Type B pancreatic cell (in vitro differentiated cells): ENCODE measurements at regions not wholly inside any gene's neighbourhood (a gene's known extent, or its start where the extent isn't known, plus 50 kb on each side); places are given as distances from the start of the nearest gene placed in this dataset.

Source experiments
- DNase-seq: peaks from one replicate; pipeline ENCODE4 v3.0.0; 2021; ENCODE audit warnings: mixed read lengths; ENCODE audit not compliant: unreplicated experiment; ENCODE audit errors: extremely low spot score
- H3K27ac Mint-ChIP-seq: 2 replicates; pipeline ENCODE4 v1.8.0; 2021; ENCODE audit warnings: mild to moderate bottlenecking, mixed read lengths
- H3K27me3 Mint-ChIP-seq: 2 replicates; pipeline ENCODE4 v1.8.0; 2021; ENCODE audit warnings: mixed read lengths
- H3K36me3 Mint-ChIP-seq: 2 replicates; pipeline ENCODE4 v1.8.0; 2021; ENCODE audit warnings: mixed read lengths
- H3K4me1 Mint-ChIP-seq: one replicate; pipeline ENCODE4 v1.8.0; 2021; ENCODE audit warnings: mixed read lengths; ENCODE audit not compliant: unreplicated experiment
- H3K4me3 Mint-ChIP-seq: 2 replicates; pipeline ENCODE4 v1.8.0; 2021; ENCODE audit warnings: mild to moderate bottlenecking, mixed read lengths
- H3K9me3 Mint-ChIP-seq: 2 replicates; pipeline ENCODE4 v1.8.0; 2021; ENCODE audit warnings: mixed read lengths
- TF ChIP-seq, protein P1 (sequence below): fragments of 200-600 bp; sonication (generic); conservative IDR thresholded peaks from 2 replicates; pipeline ENCODE4 v1.5.0; 2021; ENCODE audit warnings: antibody characterized with exemption, mild to moderate bottlenecking

DNA sequence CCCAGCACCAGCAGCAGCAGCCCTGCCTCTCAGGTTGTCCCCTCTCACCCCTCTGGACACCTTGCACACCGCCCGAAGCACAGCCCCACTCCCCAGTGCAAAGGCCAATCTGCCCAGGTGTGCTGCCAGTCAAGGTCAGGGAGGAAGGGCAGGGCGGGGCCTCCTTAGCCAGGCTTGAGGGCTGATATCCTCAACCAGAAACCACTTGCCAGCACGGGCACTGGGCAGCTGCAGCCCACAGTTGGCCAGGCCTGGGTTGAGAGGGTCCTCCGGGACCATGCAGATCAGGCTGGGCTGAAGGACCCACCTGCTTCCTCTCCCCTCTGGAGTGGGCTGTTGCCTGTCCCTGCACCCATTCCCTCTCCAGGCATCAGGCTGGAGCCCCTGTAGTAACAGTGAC is 588.3 kb downstream of the NPHP4 start:
- Mint-ChIP-seq H3K4me1 (no peaks in the 10 kb centered on the region), H3K4me3 (no peak overlapping the region), H3K27me3 (no peaks in the 10 kb centered on the region), H3K9me3 (no peaks in the 10 kb centered on the region), H3K27ac (no peak overlapping the region), H3K36me3 (no peaks in the 10 kb centered on the region)
- TF ChIP-seq, protein P1, sequence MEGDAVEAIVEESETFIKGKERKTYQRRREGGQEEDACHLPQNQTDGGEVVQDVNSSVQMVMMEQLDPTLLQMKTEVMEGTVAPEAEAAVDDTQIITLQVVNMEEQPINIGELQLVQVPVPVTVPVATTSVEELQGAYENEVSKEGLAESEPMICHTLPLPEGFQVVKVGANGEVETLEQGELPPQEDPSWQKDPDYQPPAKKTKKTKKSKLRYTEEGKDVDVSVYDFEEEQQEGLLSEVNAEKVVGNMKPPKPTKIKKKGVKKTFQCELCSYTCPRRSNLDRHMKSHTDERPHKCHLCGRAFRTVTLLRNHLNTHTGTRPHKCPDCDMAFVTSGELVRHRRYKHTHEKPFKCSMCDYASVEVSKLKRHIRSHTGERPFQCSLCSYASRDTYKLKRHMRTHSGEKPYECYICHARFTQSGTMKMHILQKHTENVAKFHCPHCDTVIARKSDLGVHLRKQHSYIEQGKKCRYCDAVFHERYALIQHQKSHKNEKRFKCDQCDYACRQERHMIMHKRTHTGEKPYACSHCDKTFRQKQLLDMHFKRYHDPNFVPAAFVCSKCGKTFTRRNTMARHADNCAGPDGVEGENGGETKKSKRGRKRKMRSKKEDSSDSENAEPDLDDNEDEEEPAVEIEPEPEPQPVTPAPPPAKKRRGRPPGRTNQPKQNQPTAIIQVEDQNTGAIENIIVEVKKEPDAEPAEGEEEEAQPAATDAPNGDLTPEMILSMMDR, result no peak
- DNase-seq, result no peak

DNA sequence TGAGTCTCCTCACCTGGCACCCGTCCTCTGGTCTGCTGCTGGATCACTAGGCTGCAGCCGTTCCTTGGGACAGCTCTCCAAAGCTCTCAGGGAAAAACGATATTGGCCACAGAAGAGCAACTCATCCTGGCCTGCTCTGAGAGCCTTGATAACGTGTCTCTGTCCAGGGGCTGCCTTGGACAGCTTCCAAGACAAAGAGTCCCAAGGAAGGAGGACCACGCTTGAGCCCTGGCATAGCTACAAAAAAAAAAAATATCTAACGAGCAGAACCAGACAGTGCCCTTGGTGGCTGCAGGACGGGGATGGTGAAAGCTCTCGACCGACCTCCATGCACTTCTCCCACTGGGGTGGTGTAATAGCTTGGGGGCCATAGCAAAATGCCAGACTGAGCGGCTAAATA is 589.6 kb downstream of the NPHP4 start:
- Mint-ChIP-seq H3K27me3 (no peaks in the 10 kb centered on the region), H3K4me3 (no peak overlapping the region), H3K4me1 (no peaks in the 10 kb centered on the region), H3K9me3 (no peaks in the 10 kb centered on the region), H3K36me3 (no peaks in the 10 kb centered on the region), H3K27ac (no peak overlapping the region)
- TF ChIP-seq, protein P1, result no peak
- no peak for DNase-seq

DNA sequence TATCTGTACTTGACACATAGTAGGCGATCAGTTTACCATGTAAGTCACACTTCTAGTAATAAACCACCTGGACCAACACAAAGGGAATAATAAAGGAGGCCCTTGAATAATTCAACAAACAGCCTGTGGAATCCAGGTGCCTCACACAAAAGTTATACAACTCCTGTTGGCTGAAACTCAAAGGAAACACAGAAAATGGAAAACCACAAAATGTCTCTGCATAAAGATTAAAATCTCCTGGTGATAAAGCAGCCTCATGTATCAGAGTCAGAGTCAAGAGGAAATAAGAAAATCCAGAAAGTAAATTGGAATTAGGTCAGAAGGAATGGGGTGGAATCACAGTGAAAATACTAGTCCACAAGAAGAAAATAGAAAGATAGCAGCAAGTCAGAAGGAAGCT is 592.5 kb downstream of the NPHP4 start:
- Mint-ChIP-seq H3K27ac (no peak overlapping the region), H3K4me1 (no peaks in the 10 kb centered on the region), H3K9me3 (no peaks in the 10 kb centered on the region), H3K4me3 (no peak overlapping the region), H3K36me3 (no peaks in the 10 kb centered on the region), H3K27me3 (no peaks in the 10 kb centered on the region)
- TF ChIP-seq, protein P1, result no peak
- DNase-seq, result no peak

DNA sequence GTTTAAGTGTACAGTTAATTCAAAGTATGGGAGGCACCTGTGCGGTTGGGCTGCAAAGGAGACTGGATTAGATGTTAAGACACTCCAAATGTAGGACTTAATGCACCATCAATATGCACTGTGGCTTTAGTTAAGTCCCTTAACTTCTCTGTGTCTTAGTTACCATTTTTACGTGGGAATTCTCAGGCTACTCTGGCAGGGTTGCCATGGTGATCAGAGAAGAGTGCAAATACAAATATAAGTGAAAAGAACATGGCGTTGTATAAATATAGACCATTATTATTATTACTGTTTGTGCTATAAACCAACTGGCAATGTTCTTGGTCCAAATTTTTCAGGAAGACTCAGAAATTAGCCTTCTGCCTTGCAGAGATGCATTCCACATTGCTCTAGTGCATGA is 595.6 kb downstream of the NPHP4 start:
- H3K4me1 Mint-ChIP-seq, result no peaks in the 10 kb centered on the region
- no peaks in the 10 kb centered on the region for H3K36me3 Mint-ChIP-seq
- TF ChIP-seq, protein P1, result no peak
- peaks cover 9% of the 10 kb centered on the region for H3K27me3 Mint-ChIP-seq
- no peak for DNase-seq
- H3K27ac Mint-ChIP-seq, result no peak overlapping the region
- H3K9me3 Mint-ChIP-seq, result no peaks in the 10 kb centered on the region
- H3K4me3 Mint-ChIP-seq, result no peak overlapping the region

DNA sequence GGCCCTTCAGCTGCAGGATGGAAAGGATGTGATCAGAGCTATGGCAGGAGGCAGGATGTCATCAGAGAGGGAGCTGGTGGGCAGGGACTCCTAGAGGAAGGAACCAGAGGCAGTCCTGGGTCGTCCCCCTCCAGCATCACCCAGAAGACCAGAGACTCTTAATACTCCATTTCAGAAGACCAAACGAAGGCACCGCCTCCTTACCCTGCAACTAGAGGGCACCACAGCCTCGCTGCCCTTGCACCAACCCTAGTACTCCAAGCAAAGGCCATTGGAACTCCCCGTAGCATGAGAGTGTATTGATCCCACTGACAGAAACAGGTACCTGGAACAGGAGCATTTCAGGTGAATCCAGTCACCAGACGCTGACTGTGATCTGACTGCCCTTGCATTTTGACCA is 598.1 kb downstream of the NPHP4 start:
- Mint-ChIP-seq H3K27ac (no peak overlapping the region), H3K27me3 (peaks cover 11% of the 10 kb centered on the region), H3K9me3 (no peaks in the 10 kb centered on the region), H3K36me3 (no peaks in the 10 kb centered on the region), H3K4me1 (no peaks in the 10 kb centered on the region), H3K4me3 (no peak overlapping the region)
- no peak for DNase-seq
- TF ChIP-seq, protein P1, result no peak

DNA sequence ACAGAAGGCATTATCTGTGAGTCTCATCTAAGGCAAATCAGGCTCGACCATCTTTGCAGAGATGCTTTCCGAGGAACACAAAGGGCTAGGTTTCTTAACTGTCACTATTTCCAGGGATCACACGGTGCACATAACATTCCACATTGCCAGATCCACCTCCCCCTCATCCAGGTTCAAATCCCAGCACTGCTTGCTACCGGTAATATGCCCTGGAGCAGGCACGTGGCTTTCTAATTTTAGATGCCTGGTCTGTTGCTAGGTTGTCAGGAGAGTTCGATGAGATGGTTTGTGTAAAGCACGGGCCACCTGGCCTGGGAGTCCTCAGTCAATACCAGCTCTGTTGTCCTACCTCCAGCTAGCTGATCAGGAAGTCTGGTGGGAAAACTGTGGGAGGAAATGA is 598.6 kb downstream of the NPHP4 start:
- no peaks in the 10 kb centered on the region for H3K4me1 Mint-ChIP-seq
- H3K27ac Mint-ChIP-seq, result no peak overlapping the region
- TF ChIP-seq, protein P1, result no peak
- H3K27me3 Mint-ChIP-seq, result peaks cover 16% of the 10 kb centered on the region
- H3K4me3 Mint-ChIP-seq, result no peak overlapping the region
- no peaks in the 10 kb centered on the region for H3K9me3 Mint-ChIP-seq
- no peaks in the 10 kb centered on the region for H3K36me3 Mint-ChIP-seq
- DNase-seq, result no peak
